DMS53 treated with DMSO at 0.1 percent for 48 hours (cell line): ENCODE measurements at regions not wholly inside any gene's neighbourhood (a gene's known extent, or its start where the extent isn't known, plus 50 kb on each side); places are given as distances from the start of the nearest gene placed in this dataset.

ENCODE experiments used
- DNase-seq: peaks from one replicate; lab custom pipeline; 2025; ENCODE audit not compliant: unreplicated experiment; lab: John Stamatoyannopoulos, UW

DNA sequence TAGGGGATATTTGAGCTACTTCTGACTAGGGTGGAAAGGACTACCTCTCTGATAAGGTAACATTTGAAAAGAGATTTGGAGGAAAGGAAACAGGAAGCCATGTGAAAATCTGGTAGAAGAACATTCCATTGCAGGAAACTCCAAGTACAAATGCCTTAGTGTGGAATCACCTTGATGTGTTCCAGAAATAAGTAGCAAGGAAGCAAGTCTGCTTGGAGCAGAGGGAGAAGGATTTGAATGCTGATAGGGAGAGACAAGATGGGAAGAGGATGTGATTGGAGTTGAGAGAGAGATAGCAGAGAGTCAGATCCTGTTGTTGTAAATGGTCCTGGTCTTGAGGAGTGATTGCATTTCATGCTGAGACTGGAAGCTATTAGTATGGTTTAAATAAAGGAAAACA is 335.1 kb upstream of the DCBLD2 start:
- no peak for DNase-seq

DNA sequence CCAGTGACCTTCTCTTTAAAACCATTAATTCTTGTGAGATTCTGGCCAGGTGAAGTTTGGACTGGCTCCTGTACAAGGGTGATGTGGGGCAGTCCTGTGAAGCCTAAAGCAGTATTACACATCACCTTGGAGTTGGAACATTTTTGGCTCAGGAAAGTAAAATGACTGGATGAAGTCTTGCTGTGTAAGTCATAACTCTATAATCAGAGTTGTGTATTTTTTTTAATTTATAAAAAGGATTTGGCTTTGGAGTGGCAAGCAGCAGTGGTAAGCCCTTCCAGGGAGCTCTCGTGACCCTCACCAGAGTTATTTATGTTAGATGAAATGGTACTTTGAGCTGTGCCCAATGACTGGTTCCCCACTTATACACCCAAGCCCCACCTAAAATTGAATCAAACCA is 331.2 kb upstream of the DCBLD2 start:
- DNase-seq, result no peak

DNA sequence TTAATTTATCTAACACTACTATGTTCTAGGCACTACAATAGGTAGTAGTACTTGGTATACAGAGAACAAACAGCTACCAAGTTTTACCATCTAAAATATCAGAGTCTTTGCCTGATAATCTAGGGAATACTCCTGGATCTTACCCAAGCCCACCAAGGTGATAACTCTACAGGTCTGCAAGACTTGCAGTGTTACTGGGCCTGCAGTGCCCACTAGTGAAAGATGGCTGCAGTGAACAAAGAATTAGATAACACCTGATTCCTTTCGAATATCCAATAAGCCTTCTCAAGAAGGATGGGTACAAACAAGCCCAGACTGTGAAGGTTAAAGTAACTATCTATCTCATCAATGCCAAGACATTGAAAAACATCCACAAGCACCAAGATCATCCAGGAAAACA is 317.0 kb upstream of the DCBLD2 start:
- DNase-seq, result no peak

DNA sequence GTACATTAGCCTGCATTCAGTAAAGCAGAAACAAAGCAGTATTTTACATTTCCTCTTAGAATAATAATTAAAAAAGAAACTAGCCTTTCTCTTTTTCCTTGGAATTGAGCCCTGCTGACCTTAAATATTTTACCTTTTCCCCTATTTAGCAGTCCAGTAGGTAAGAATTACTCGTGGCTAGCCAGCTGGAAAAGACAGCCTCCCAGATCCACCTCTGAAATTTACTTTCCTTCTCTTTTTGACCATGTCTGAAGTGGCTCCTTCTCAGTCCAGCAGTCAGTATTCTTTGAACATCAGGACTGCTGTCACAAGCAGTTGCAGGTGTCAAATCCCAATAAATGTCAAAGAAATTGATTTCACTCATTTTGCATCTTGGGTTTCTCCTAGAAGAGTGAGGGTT is 311.5 kb upstream of the DCBLD2 start:
- no peak for DNase-seq

DNA sequence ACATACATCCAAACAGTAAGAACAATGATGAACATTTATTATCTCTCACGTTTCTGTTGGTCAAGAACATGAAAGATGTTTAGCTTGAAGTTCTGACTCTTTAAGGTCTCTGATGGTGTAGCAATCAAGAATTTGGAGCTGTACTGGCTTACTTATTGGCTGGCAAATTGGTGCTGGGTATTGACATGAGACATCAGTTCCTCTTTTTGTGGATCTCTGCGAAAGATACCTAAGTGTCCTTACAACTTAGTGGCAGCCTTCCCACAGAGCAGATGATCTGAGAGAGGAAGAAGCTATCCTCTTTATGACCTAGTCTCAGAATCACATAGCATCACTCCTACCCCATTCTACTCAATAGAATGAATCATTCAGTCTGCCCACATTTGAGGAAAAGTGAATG is 309.8 kb upstream of the DCBLD2 start:
- DNase-seq, result no peak

DNA sequence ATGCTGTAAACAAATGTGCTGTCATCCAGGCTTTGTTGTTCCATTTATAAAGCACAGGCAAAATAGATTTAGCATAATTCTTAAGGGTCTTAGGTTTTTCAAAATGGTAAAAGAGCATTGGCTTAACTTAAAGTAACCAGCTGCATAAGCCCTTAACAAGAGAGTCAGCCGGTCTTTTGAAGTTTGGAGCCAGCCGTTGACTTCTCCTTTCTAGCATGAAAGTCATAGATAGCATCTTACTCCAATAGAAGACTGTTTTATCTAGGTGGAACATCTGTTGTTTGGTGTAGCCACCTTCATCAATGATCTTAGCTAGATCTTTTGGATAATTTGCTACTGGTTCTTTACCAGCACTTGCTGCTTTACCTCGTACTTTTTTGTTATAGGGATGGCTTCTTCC is 297.5 kb upstream of the DCBLD2 start:
- no peak for DNase-seq

DNA sequence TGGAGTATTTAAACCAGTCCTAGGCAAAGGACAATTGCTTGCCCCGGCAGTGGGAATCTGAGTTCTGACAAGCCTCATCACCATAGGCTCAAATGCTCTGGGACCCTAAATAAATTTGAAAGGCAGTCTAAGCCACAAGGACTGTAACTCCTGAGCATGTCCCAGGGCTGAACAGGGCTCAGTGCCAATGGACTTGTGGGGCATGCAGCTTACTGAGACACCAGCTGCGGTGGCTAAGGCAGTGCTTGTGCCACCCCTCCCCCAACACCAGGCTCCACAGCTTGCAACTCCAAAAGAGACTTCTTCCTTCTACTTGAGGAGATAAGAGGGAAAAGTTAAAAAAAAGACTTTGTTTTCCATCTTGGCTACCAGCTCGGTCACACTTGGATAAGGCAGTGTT is 289.7 kb upstream of the DCBLD2 start:
- DNase-seq, result no peak

DNA sequence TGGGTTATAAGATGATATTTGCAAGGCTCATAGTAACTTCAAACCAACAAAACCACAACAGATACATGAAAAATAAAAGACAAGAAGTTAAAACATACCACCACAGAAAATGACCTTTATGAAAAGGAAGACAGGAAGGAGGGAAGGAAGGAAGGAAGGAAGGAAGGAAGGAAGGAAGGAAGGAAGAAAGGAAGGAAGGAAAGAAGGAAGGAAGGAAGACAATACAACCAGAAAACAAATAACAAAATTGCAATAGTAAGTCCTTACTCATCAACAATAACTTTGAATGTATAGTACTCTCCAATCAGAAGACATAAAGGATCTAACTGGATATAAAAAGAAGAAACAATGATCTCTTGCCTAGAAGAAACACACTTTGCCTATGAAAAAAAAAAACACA is 287.4 kb upstream of the DCBLD2 start:
- DNase-seq, result no peak

DNA sequence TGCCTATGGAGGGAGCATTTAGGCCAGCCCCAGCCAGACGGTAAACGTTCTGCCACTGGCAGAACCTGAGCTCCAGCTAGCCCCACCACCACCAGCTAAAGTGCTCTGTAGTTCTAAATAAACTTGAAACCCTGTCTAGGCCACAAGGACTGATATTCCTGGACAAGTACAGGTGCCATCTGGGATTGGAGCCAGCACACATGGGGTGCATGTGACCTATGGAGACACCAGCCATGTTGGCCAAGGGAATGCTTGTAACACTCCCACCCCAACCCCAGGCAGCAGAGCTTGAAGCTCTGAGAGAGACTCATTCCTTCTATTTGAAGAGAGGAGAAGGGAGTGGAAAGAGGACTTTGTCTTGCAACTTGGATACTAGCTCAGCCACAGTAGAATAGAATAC is 284.5 kb upstream of the DCBLD2 start:
- no peak for DNase-seq

DNA sequence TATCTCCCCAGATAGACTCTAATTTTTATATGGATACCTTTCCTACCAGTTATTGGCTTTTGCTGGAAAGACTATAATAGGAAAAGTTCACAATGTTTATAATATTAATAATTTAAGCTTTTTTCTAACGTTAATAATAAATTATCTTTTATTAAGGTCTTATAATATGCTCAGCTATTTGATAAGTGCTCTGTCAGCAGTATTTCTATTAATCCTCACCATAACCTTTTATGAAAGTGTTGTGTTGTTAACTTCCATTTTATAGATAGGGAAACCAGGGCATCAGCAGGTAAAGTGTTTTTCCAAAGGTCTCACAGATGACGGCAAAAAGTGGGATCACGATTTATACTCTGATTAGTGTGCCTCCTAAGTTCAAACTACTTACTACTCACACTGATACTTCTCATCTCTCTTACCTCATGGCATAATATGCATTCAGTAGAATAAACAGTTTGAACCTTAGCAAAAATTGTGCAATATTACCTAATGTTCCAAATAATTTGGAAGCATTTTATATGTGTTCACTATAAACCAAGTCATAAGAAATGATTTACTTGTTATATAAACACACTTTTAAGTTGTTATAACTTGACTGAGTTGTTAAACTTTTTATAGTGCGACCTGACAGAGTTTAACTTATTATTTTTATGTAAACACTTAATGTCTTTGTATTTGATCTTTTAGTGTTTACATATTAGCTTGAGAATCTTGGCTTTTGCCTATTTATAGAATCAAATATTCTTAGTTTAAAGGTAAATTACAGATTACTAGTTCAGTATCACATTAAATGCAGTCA is 274.9 kb upstream of the DCBLD2 start:
- DNase-seq, result no peak

DNA sequence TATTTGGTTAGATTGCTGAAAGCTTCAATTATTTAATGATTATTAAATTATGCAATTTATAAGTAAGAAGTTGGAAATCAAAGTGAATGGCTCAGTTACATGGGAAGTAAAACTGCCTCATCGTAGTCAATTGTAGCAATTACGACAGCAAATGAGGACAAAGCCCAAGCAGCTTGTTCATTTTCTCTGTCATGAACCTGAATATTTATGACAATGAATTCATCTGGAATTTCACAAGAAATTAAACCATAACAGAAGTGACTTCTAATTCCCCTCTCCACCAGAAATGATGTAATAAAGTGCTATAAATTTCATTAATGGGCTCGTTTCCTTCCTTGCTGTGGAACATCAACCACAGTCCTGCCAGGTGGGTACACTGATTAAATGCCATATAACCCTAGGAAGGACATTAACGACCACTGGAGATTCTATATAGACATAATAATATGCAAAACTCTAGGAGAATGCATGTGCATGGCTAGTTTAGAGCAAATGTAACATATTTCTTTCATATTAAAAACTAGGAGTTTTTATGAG is 273.8 kb upstream of the DCBLD2 start:
- no peak for DNase-seq

DNA sequence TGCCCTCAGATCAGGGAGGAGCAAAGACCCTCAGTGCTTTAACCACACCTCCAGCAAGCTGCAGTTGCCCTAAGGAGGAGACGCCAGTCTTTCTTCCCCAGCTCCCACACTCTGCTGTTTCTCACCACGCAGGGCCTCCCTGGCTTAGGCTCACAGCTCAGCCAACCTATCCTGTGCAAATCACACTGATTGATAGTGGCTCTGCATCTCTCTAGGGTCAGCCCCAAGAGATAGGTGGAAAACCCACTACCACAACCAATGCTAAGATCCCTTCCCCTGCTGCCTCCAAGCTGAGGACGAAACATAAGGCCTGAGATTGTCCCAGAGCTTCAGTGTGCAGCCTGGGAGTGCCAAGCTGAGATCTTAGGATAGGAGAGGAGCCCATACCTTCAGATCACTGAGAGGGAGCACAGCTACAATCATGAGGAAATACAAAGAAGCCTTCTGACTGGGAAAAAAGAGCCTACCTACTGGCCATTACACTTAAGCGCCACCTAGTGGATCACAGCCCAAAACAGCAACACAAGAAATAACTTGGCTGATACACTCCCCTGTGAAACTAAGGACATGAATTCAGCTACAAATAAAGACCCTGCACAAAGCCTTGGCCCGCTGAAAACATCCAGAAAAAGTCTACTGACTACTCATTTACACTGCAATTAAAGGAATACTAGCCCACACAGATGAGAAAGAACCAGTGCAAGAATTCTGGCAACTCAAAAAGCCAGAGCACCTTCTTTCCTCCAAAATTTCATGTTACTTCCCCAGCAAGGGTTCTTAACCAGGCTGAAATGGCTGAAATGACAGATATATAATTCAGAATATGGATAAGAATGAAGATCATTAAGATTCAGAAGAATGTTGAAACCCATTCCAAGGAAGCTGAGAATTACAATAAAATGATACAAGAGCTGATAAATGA is 271.5 kb upstream of the DCBLD2 start:
- peak; percentile 47 for DNase-seq

DNA sequence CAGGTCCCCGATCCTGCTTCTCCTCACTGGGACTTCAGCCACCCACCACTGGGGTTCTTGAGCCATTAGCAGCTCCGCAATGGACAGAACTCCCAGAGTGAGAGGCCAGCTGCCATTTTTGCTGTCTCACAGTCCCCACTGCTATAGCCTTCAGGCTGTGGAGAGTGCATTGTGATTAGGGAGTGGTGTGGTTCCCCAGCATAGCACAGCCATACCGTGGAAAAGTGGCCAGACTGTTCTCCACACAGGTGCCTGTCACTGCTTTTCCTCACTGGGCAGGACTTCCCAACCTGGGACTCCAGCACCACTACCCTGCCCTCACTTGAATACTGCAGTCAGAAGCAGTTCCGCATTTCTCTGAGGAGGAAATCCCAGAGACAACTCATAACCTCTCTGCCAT is 270.3 kb upstream of the DCBLD2 start:
- no peak for DNase-seq

DNA sequence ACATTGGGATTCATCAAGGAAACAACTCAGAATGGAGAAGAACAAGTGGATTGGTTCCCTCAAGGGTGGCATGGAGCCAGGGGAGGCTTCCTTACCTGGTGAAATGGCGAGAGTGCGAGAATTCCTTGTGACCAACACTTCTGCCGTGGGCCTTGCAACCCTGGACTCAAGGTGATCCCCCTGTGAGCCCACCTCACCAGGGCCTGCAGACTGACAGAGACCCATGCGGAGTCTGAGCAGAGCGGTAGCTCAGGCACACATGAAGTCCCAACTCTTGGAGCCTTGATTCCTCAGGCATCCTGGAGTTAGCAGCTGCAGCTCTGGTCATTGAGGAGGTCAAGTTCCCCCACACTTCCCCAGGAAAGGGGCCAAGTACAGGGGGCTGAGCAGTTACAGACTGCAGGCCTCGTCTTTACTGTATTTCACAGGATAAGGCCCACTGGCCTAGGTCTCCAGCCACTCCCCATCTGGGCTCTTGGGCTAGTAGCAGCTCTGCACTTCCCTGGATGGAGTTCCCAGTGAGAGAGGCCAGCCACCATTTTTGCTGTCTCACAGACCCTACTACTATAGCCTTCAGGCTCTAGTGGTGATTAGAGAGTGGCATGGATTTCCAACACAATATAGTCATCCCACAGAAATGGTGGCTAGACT is 269.5 kb upstream of the DCBLD2 start:
- no peak for DNase-seq

DNA sequence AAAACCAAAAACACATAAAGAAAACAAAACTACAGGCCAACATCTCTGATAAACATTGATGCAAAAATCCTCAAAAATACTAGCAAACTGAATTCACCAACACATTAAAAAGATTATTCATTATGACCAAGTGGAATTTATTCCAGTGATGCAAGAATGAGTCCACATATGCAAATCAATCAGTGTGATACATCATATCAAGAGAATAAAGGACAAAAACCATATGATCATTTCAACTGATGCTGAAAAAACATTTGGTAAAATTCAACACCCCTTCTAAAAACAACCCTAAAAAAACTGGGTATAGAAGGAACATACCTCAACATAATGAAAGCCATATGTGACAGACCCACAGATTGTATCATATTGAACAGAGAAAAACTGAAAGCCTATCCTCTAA is 265.6 kb upstream of the DCBLD2 start:
- no peak for DNase-seq

DNA sequence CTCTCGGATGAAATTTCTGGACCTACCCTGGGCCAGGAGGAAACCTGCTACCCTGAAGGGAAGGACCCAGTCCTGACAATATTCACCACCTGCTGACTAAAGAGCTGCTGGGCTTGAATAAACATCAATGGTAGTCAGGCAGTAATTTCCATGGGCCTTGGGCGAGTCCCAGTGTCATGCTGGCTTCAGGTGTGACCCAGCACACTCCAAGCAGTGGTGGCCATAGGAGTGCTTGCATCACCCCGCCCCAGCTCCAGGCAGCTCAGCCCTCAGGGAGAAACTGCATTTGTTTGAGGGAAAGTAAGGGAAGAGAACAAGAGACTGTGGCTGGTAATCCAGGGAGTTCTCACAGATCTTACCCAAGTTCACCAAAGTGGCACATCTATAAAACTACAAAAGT is 261.8 kb upstream of the DCBLD2 start:
- no peak for DNase-seq

DNA sequence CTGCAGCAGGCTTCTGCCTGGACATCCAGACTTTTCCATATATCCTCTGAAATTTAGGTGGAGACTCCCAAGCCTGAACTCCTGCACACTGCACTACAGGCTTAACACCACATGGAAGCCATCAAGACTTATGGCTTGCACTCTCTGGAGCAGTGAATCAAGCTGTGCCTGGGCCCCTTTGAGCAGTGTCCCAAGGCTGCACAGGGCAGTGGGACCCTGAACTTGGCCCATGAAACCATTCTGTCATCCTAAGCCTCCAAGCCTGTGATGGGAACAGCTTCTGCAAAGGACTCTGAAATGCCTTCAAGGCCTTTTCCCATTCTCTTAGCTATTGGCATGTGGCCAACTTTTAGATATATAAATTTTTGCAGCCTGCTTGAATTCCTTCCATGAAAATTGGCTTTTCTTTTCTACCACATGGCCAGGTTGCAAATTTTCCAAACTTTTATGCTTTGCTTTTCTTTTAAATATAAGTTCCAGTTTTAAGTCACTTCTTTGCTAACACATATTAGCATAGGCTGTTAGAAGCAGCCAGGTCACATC is 257.8 kb upstream of the DCBLD2 start:
- no peak for DNase-seq

DNA sequence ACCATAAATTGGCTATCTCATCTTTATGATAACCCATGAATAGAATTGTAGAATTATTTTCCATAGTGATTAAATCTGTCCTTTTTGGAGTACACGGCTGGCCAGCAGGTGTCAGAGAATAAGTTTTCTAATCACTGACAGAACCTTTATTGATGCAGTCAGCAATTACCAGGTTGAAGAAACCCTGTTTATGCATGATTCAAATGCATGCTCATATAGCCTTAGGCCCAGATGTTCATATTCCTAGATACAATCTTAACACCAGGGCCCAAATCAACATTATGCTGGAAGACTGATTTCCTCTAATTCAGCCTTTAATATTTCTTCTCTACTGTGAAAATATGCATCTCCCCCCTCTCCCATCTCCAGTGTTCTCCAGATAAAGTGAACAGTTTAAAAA is 243.5 kb upstream of the DCBLD2 start:
- no peak for DNase-seq

DNA sequence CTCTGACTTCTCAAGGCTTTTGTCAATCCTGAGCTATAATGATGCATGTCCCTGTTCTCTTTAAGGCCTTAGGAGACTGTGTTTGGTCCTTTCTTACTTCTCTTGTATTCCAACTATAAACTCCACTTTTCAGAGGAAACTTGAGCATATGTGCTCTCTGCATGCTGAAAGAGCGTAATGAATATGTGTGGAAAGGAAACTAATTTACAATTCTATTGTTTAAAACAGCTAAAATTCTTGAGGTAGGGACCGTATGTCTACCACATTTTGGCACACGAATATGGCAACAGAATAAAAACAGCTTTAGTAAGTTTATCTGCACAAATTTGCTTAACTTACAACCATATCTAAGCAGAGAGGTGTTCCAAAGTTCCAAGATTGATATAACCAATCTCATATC is 242.0 kb upstream of the DCBLD2 start:
- DNase-seq, result no peak

DNA sequence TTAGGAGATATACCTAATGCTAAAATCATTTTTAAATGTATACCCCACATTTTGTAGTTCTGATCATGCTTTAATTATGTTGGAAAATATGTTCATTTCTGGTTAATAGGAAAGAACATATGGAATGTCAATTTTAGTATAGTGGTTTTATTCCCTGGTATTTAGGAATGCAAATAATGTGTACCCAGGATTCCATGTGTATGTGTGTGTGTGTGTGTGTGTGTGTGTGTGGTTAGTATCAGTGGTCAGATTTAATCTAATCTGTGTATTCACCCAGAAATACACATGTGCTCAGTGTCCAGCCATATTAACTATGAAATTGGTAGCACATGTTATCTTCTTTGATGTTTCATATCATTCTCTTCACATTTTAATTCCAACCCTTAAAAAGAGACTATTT is 233.5 kb upstream of the DCBLD2 start:
- no peak for DNase-seq

DNA sequence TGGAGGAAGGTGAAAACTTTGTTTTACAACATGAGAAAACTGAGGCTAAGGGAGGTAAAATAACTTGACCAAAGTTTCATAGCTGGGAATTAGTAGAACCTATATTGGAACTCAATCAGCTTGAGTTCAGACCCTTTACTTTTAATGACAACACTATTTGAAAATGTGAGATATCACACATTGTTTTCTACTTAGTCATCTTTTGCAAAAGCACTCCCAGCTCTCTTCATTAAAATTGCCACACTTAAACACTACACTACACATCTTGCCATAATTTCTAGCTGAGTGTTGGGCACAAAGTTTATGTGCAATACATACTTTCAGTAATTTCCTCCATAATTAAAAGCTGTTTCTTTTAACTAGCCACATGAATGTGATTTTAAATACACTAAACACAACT is 230.4 kb upstream of the DCBLD2 start:
- DNase-seq, result no peak
